ENCODE measurements at regions not wholly inside any gene's neighbourhood (a gene's known extent, or its start where the extent isn't known, plus 50 kb on each side); places are given as distances from the start of the nearest gene placed in this dataset.

GRCh38 chr10:14396411-14397048, 65.8 kb upstream of the FRMD4A start:
- no peak for DNase-seq (ENCODE audit: low read depth in 1 of 2, low spot score in 1 of 2)

GRCh38 chr10:14394179-14394578, 63.5 kb upstream of the FRMD4A start:
- no peak for DNase-seq (ENCODE audit: low read depth in 1 of 2, low spot score in 1 of 2)

GRCh38 chr10:14391342-14391741, 60.6 kb upstream of the FRMD4A start:
- DNase-seq (ENCODE audit: low read depth in 1 of 2, low spot score in 1 of 2): no peak

- DNase-seq (ENCODE audit: low read depth in 1 of 2, low spot score in 1 of 2): no peak
Observed at GRCh38 chr10:14389981-14390590, 59.4 kb upstream of the FRMD4A start.

GRCh38 chr10:14385596-14386593, 55.2 kb upstream of the FRMD4A start:
- peak in 1 of 2 donors; percentile 29 for DNase-seq (ENCODE audit: low read depth in 1 of 2, low spot score in 1 of 2)

GRCh38 chr10:14384915-14385314, 54.2 kb upstream of the FRMD4A start:
- DNase-seq (ENCODE audit: low read depth in 1 of 2, low spot score in 1 of 2): no peak

GRCh38 chr10:14384116-14384730, 53.5 kb upstream of the FRMD4A start:
- DNase-seq (ENCODE audit: low read depth in 1 of 2, low spot score in 1 of 2): no peak

GRCh38 chr10:14383266-14383665, 52.5 kb upstream of the FRMD4A start:
- no peak for DNase-seq (ENCODE audit: low read depth in 1 of 2, low spot score in 1 of 2)

GRCh38 chr10:14382531-14382930, 51.8 kb upstream of the FRMD4A start:
- no peak for DNase-seq (ENCODE audit: low read depth in 1 of 2, low spot score in 1 of 2)

GRCh38 chr10:14382022-14382421, 51.3 kb upstream of the FRMD4A start:
- peak; percentile 3 to 28 for DNase-seq (ENCODE audit: low read depth in 1 of 2, low spot score in 1 of 2)

- no peak for DNase-seq (ENCODE audit: low read depth in 1 of 2, low spot score in 1 of 2)
Observed at GRCh38 chr10:14381475-14381874, 50.8 kb upstream of the FRMD4A start.

GRCh38 chr10:14380746-14381145, 50.0 kb upstream of the FRMD4A start:
- DNase-seq (ENCODE audit: low read depth in 1 of 2, low spot score in 1 of 2): no peak

Measured in stimulated activated CD4-positive, alpha-beta T cell treated with anti-CD3 and anti-CD28 coated beads, Interleukin-15, amount 100 ng/mL, for 1 hour (primary cell).